ENCODE measurements at regions not wholly inside any gene's neighbourhood (a gene's known extent, or its start where the extent isn't known, plus 50 kb on each side); places are given as distances from the start of the nearest gene placed in this dataset.

DNA sequence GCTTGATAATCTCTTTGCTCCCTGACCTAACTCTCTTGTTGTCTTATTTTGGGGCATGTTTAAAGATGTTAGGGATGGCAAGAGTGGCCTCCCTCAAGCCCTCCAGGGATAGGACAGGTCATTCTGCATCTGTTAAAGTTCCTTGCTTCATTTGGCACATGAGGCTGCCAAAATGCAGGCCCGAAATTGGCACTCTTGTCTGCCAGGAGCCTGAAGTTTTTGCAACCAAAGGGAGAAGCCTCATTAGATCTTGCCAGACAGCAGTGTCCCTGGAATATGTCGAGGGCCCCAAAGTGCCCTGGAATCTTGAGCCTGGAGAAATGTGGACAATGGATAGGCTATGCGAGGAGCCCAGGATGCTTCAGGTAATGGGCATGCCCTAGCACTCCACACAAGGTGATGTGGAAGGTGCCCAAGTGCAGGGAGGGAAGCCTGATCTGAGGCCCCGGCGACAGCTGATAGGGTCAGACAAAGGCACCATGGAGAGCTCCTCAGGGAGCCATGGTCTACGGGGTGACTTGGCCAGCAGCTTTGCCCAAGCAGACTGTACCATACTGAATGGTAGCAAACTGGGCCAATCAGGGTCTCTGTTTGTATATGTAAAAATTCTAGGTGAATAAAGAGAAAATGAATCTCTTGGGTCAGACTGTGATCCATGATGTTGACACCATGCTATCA lies 173.0 kb upstream of the WSCD2 start:
- TF ChIP-seq, protein P1, sequence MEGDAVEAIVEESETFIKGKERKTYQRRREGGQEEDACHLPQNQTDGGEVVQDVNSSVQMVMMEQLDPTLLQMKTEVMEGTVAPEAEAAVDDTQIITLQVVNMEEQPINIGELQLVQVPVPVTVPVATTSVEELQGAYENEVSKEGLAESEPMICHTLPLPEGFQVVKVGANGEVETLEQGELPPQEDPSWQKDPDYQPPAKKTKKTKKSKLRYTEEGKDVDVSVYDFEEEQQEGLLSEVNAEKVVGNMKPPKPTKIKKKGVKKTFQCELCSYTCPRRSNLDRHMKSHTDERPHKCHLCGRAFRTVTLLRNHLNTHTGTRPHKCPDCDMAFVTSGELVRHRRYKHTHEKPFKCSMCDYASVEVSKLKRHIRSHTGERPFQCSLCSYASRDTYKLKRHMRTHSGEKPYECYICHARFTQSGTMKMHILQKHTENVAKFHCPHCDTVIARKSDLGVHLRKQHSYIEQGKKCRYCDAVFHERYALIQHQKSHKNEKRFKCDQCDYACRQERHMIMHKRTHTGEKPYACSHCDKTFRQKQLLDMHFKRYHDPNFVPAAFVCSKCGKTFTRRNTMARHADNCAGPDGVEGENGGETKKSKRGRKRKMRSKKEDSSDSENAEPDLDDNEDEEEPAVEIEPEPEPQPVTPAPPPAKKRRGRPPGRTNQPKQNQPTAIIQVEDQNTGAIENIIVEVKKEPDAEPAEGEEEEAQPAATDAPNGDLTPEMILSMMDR (IDR thresholded peaks at IDR 0.05): no peak
- no peak for TF ChIP-seq POLR2A (IDR thresholded peaks at IDR 0.05)
- Histone ChIP-seq H3K27me3 (no peaks in the 10 kb centered on the region), H3K9me3 (no peaks in the 10 kb centered on the region), H3K36me3 (no peaks in the 10 kb centered on the region), H3K4me3 (no peak overlapping the region), H3K4me1 (no peaks in the 10 kb centered on the region), H3K27ac (no peak overlapping the region)
- DNase-seq: no peak

DNA sequence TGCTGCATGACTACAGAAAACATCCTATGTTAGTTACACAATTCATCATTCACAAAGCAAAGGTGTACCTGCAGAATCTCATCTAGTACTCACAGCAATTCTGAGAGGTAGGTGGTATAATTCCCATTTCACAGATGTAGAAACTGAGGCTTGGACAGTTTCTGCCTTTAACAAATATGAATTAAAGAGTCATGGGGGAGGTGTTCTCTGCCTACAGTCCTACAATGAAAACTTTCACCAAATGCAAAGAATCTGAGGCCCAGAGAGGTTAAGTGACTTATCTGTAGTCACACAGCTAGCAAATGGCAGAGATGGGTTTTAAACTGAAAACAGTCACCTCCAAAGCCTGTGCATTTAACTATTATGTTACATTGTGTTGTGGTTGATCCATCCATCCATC lies 171.6 kb upstream of the WSCD2 start:
- H3K4me3 ChIP-seq: no peak overlapping the region
- TF ChIP-seq POLR2A (IDR thresholded peaks at IDR 0.05): no peak
- TF ChIP-seq, protein P1 (IDR thresholded peaks at IDR 0.05): no peak

DNA sequence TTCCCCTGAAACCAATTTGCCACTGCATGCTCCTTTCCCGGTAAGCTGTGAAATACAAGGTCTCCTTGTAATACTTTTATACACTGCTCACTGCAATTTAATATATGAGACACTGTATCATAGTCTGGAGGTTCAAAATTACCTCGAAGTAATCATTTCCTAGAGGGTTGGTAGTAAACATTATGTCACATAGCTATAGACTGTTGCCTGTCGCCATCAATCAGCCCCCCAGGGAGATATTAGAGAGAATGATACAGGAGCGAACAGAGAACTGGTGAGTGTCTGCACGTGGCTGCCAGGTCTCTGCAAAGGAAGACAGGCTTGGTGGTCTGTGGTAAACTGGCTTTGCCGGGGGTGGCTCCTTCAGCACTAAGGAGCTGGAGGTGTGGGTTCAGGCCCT lies 165.5 kb upstream of the WSCD2 start:
- no peaks in the 10 kb centered on the region for H3K36me3 ChIP-seq
- TF ChIP-seq, protein P1 (IDR thresholded peaks at IDR 0.05): no peak
- no peak for TF ChIP-seq POLR2A (IDR thresholded peaks at IDR 0.05)
- no peak overlapping the region for H3K27ac ChIP-seq
- H3K27me3 ChIP-seq: no peaks in the 10 kb centered on the region
- H3K4me3 ChIP-seq: no peak overlapping the region
- no peaks in the 10 kb centered on the region for H3K9me3 ChIP-seq
- no peak for DNase-seq
- no peaks in the 10 kb centered on the region for H3K4me1 ChIP-seq

More for the DNA sequence above, 171.6 kb upstream of the WSCD2 start:
- no peak for DNase-seq
- Histone ChIP-seq H3K9me3 (no peaks in the 10 kb centered on the region), H3K36me3 (no peaks in the 10 kb centered on the region), H3K27ac (no peak overlapping the region), H3K27me3 (no peaks in the 10 kb centered on the region), H3K4me1 (no peaks in the 10 kb centered on the region)

DNA sequence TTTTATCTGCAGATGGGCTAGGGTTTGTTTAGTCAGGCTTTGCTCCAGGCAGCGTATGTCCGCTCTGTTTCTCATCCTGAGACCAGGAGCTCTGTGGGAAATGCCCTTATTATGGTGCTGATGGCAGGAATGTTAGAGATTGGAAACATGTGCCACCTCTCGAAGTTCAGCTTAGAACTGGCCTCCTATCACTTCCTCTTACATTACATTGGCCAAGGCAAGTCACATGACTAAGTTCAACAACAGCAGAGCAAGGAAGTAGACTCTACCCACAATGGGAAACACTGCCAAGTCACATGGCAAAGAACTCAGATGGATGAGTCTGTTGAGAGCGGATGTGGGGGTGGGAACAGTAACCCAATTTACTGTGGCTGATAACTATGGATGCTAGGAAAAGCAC lies 161.9 kb upstream of the WSCD2 start:
- no peak for DNase-seq
- Histone ChIP-seq H3K36me3 (no peaks in the 10 kb centered on the region), H3K27ac (no peak overlapping the region), H3K4me3 (no peak overlapping the region), H3K9me3 (no peaks in the 10 kb centered on the region), H3K27me3 (no peaks in the 10 kb centered on the region), H3K4me1 (no peaks in the 10 kb centered on the region)
- TF ChIP-seq POLR2A (IDR thresholded peaks at IDR 0.05): no peak
- TF ChIP-seq, protein P1 (IDR thresholded peaks at IDR 0.05): no peak

DNA sequence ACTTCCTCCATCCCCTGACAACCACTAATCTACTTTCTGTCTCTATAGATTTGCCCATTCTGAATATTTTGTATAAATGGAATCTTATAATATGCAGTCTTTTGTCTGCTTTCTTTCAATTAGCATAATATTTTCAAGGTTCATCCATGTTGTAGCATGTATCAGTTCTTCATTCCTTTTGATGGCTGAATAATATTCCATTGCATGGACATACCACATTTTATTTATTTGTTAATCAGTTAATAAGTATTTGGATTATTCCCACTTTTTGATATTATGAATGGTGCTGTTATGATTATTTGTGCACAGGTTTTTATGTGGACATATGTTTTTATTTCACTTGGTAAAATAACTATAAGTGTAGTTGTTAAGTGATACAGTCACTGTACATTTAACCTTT lies 155.1 kb upstream of the WSCD2 start:
- H3K4me3 ChIP-seq: no peak overlapping the region
- no peak for DNase-seq
- no peak overlapping the region for H3K27ac ChIP-seq
- no peaks in the 10 kb centered on the region for H3K27me3 ChIP-seq
- no peaks in the 10 kb centered on the region for H3K4me1 ChIP-seq
- TF ChIP-seq POLR2A (IDR thresholded peaks at IDR 0.05): no peak
- TF ChIP-seq, protein P1 (IDR thresholded peaks at IDR 0.05): no peak
- H3K9me3 ChIP-seq: peaks cover 0 to 9% (median 0%) of the 10 kb centered on the region in 4 donors
- no peaks in the 10 kb centered on the region for H3K36me3 ChIP-seq

DNA sequence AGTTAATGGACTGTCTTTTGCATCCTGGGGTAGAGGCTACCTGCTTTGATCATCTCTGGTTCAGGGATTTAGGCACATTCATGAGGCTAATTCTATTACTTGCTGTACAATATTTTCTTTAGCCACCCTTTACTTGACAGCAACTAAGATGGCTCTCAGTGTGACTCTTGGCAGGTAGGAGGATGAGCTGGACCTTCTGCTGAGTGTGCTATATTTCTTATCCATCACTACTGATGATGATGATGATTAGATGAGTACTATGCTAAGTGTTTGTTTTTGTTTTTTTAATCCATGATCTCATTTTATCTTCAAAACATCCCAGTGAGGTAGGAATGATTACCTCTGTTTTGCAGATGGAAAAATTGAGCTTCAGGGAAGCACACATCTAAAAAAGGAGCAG lies 152.8 kb upstream of the WSCD2 start:
- peaks cover 0 to 9% (median 0%) of the 10 kb centered on the region in 4 donors for H3K9me3 ChIP-seq
- no peaks in the 10 kb centered on the region for H3K27me3 ChIP-seq
- no peak for TF ChIP-seq POLR2A (IDR thresholded peaks at IDR 0.05)
- TF ChIP-seq, protein P1 (IDR thresholded peaks at IDR 0.05): no peak
- no peaks in the 10 kb centered on the region for H3K4me1 ChIP-seq
- no peak for DNase-seq
- no peak overlapping the region for H3K27ac ChIP-seq
- no peak overlapping the region for H3K4me3 ChIP-seq
- no peaks in the 10 kb centered on the region for H3K36me3 ChIP-seq

Measured in Peyer's patch (tissue), 4 donors.